Effector memory CD4-positive, alpha-beta T cell (primary cell): ENCODE measurements at regions not wholly inside any gene's neighbourhood (a gene's known extent, or its start where the extent isn't known, plus 50 kb on each side); places are given as distances from the start of the nearest gene placed in this dataset.

Experiments used
- DNase-seq, 3 donors: peaks; one replicate each; pipeline ENCODE4 v3.0.0-alpha.2; 2020
- H3K27ac ChIP-seq: 2 replicates; pipeline ENCODE4 v1.7.0; 2013; ENCODE audit warnings: mild to moderate bottlenecking, low read length, moderate library complexity; ENCODE audit not compliant: insufficient read depth, poor library complexity, severe bottlenecking
- H3K27me3 ChIP-seq: replicated peaks from 2 replicates; pipeline ENCODE4 v1.7.0; 2013; ENCODE audit warnings: mild to moderate bottlenecking, low read length; ENCODE audit not compliant: insufficient read depth, control insufficient read depth, poor library complexity, severe bottlenecking
- H3K36me3 ChIP-seq: 2 replicates; pipeline ENCODE4 v1.7.0; 2013; ENCODE audit warnings: mild to moderate bottlenecking, low read length, moderate library complexity; ENCODE audit not compliant: control insufficient read depth, insufficient read depth
- H3K4me1 ChIP-seq: 2 replicates; pipeline ENCODE4 v1.7.0; 2013; ENCODE audit warnings: low read length, mild to moderate bottlenecking; ENCODE audit not compliant: control insufficient read depth, insufficient read depth, poor library complexity, severe bottlenecking
- H3K4me3 ChIP-seq: 2 replicates; pipeline ENCODE4 v1.7.0; 2013; ENCODE audit warnings: low read length, low read depth, mild to moderate bottlenecking; ENCODE audit not compliant: insufficient read depth, poor library complexity, severe bottlenecking
- H3K9me3 ChIP-seq: 2 replicates; pipeline ENCODE4 v1.7.0; 2013; ENCODE audit warnings: mild to moderate bottlenecking, low read length, moderate library complexity; ENCODE audit not compliant: control insufficient read depth

DNA sequence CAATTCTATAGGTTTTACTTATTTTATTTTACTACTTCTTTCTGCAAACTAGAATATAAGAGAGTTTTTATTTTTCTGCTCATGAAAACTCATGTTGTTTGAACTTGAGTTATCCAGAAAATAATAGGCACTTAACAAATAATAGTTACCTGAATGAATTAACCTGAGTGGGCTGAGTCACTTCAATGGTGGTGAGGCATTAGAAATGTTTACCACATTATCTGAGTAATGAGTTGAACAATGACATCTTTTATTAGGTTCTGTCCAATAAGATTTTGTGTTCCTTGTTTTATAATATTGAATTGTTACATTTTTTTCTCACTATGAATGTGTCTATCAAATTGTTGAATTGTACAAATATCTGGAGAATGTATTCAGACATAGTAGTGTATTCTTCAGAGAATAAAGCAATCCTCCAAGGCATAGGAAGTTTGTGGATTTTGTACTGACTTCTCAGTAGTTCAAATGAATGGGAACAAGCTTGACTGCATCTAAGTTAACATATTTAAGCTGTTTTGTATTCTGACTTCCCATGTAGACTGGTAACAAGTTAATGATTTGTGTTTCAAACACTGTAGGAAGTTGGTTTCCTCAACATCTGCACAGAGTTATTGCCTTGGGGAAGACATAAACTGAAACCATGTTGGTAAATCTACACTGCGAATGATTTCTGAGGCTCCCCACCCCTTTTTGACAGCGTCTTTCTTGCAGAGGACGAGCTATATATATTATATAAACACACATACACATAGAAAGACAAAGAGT, 1808.9 kb upstream of the TENM3 start:
- Histone ChIP-seq H3K36me3 (no peaks in the 10 kb centered on the region), H3K4me1 (no peaks in the 10 kb centered on the region), H3K4me3 (no peak overlapping the region), H3K27me3 (no peaks in the 10 kb centered on the region), H3K9me3 (no peaks in the 10 kb centered on the region), H3K27ac (no peak overlapping the region)
- DNase-seq: no peak

GRCh38 chr4:180436361-180436760, 1806.8 kb upstream of the TENM3 start:
- Histone ChIP-seq H3K27me3 (no peaks in the 10 kb centered on the region), H3K9me3 (no peaks in the 10 kb centered on the region), H3K4me1 (no peaks in the 10 kb centered on the region), H3K36me3 (no peaks in the 10 kb centered on the region), H3K4me3 (no peak overlapping the region), H3K27ac (no peak overlapping the region)
- no peak for DNase-seq

GRCh38 chr4:180437601-180438000, 1805.6 kb upstream of the TENM3 start:
- Histone ChIP-seq H3K9me3 (no peaks in the 10 kb centered on the region), H3K27me3 (no peaks in the 10 kb centered on the region), H3K27ac (no peak overlapping the region), H3K4me1 (no peaks in the 10 kb centered on the region), H3K36me3 (no peaks in the 10 kb centered on the region), H3K4me3 (no peak overlapping the region)
- no peak for DNase-seq

DNA sequence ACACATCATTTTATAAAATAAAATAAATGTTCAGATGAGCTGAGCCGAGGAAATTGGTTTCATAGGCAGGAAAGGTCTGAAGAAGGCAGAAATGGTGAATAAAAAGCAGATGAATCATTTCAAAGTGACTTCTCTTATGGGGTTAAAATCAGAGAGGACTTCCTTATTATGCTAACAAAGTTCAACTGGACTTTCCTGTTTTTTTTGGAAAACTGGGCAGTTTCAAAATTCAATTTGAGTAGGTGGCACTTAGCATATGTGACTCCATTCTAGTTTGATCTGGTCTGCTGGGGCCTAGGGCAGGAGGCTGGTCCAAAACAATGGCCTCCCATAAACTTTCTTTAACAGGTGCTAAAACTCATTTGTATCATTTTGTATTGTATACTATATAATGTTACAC, 1794.9 kb upstream of the TENM3 start:
- Histone ChIP-seq H3K4me1 (no peaks in the 10 kb centered on the region), H3K9me3 (no peaks in the 10 kb centered on the region), H3K4me3 (no peak overlapping the region), H3K36me3 (no peaks in the 10 kb centered on the region), H3K27me3 (no peaks in the 10 kb centered on the region), H3K27ac (no peak overlapping the region)
- no peak for DNase-seq

DNA sequence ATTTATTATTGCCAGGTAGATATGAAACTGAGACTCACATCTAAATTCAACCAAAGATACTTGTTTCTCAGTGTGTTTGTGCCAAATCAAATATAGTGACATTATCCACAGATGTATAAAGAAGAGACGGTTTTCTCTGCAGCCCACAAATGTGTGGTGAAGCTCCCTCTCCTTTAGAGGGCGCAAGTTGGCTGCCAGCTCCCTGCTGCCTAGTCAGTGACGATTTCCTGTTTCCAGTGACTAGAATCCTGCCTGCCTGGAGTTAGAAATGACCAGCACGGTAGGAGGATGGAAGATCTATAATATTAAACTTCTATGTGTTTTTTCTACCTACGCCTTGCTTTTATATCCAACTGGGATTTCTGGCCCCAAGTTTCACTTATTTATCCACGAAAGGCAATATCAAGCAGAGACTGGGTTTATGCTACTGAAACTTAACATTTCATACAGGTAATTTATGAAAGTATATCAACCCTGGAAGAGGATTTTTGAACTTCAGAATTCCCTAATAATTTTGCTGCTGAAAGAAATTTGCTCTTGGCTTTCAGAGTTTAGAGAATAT, 1793.7 kb upstream of the TENM3 start:
- H3K4me3 ChIP-seq: no peak overlapping the region

GRCh38 chr4:180455226-180455625, 1788.0 kb upstream of the TENM3 start:
- no peaks in the 10 kb centered on the region for H3K4me1 ChIP-seq
- H3K4me3 ChIP-seq: no peak overlapping the region
- H3K27me3 ChIP-seq: no peaks in the 10 kb centered on the region
- DNase-seq: no peak
- H3K9me3 ChIP-seq: no peaks in the 10 kb centered on the region
- H3K36me3 ChIP-seq: no peaks in the 10 kb centered on the region
- H3K27ac ChIP-seq: no peak overlapping the region

More for the DNA sequence above, 1793.7 kb upstream of the TENM3 start:
- H3K27ac ChIP-seq: no peak overlapping the region
- H3K36me3 ChIP-seq: no peaks in the 10 kb centered on the region
- no peak for DNase-seq
- no peaks in the 10 kb centered on the region for H3K4me1 ChIP-seq
- H3K9me3 ChIP-seq: no peaks in the 10 kb centered on the region
- no peaks in the 10 kb centered on the region for H3K27me3 ChIP-seq

DNA sequence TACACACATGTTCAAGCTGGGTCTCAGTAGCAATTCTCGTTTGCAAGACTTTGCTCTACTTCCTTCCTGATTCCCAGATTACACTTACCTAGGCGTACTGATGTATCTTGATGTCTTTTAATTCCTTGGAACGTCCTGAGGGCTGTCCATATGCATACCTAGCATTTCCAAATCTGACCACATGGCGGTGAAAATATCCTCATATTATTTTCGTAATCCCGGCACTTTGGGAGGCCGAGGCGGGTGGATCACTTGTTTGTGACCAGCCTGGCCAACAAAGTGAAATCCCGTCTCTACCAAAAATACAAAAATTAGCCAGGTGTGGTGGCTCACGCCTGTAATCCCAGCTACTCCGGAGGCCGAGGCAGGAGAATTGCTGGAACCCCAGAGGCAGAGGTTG, 1786.3 kb upstream of the TENM3 start:
- no peaks in the 10 kb centered on the region for H3K4me1 ChIP-seq
- DNase-seq: no peak
- H3K36me3 ChIP-seq: no peaks in the 10 kb centered on the region
- H3K9me3 ChIP-seq: no peaks in the 10 kb centered on the region
- no peaks in the 10 kb centered on the region for H3K27me3 ChIP-seq
- H3K27ac ChIP-seq: no peak overlapping the region
- no peak overlapping the region for H3K4me3 ChIP-seq

- H3K9me3 ChIP-seq: no peaks in the 10 kb centered on the region
- DNase-seq: no peak
- no peak overlapping the region for H3K4me3 ChIP-seq
- H3K27ac ChIP-seq: no peak overlapping the region
- H3K27me3 ChIP-seq: no peaks in the 10 kb centered on the region
- H3K36me3 ChIP-seq: no peaks in the 10 kb centered on the region
- no peaks in the 10 kb centered on the region for H3K4me1 ChIP-seq
Measured at GRCh38 chr4:180462116-180462515, 1781.1 kb upstream of the TENM3 start.

DNA sequence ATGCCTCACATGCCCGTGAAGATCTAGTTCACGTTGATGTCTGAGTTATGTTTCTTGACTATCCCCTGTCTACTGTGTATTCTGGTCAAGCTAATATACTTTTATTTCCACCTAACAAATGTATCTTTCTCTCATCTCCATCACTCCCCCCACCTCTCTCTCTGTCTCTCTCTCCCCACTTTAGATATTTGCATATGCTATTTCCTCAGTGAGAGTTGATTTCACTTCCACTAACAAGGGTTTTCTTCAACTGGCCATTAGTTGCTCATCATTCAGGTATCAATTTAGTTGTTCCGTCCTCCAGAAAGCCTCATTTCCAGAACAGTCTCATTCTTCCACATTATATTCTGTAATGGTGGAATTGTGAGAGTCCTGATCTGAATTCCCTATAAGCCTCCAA, 1777.8 kb upstream of the TENM3 start:
- DNase-seq: no peak

DNA sequence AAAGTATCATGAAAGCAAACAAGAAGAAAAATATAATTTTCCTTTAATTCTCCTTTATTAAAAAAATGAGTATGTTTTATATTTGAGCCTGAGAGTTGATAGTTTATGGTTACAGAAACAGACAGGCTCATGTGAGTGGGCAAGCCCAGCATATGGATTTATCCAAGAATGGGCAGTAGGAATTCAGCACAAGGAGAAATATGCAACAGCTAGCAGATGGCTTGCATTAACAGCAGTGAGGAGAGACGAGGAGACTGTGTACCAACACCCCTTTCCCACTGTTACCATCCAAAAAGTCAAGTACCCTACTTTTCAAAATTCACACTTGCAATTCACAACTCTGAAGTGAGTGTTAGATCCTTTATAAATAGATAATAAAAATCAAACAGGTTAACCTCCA, 1760.2 kb upstream of the TENM3 start:
- no peak for DNase-seq
- H3K36me3 ChIP-seq: no peaks in the 10 kb centered on the region
- no peaks in the 10 kb centered on the region for H3K27me3 ChIP-seq
- H3K4me3 ChIP-seq: no peak overlapping the region
- no peak overlapping the region for H3K27ac ChIP-seq
- no peaks in the 10 kb centered on the region for H3K9me3 ChIP-seq
- H3K4me1 ChIP-seq: no peaks in the 10 kb centered on the region

More for the DNA sequence above, 1777.8 kb upstream of the TENM3 start:
- H3K9me3 ChIP-seq: no peaks in the 10 kb centered on the region
- no peaks in the 10 kb centered on the region for H3K27me3 ChIP-seq
- H3K36me3 ChIP-seq: no peaks in the 10 kb centered on the region
- no peak overlapping the region for H3K4me3 ChIP-seq
- H3K4me1 ChIP-seq: no peaks in the 10 kb centered on the region
- H3K27ac ChIP-seq: no peak overlapping the region
